HFFc6 (cell line): ENCODE measurements at regions not wholly inside any gene's neighbourhood (a gene's known extent, or its start where the extent isn't known, plus 50 kb on each side); places are given as distances from the start of the nearest gene placed in this dataset.
A peak's percentile ranks its signal among the peaks of the same experiment; 100 is the strongest.

Experiments used
- DNase-seq: peaks from one replicate; pipeline ENCODE4 v3.0.0-alpha.2; 2018
- H3K27ac Mint-ChIP-seq: 2 replicates; pipeline ENCODE4 v1.8.0; 2020; ENCODE audit warnings: mild to moderate bottlenecking, mixed read lengths
- H3K27me3 Mint-ChIP-seq: 2 replicates; pipeline ENCODE4 v1.8.0; 2021; ENCODE audit warnings: mild to moderate bottlenecking, moderate library complexity, mixed read lengths; ENCODE audit not compliant: insufficient read depth
- H3K36me3 Mint-ChIP-seq: 2 replicates; pipeline ENCODE4 v1.8.0; 2021; ENCODE audit warnings: low read depth, mixed read lengths
- H3K4me1 Mint-ChIP-seq: 2 replicates; pipeline ENCODE4 v1.8.0; 2020; ENCODE audit warnings: low read depth, mixed read lengths
- H3K4me3 Mint-ChIP-seq: 2 replicates; pipeline ENCODE4 v1.8.0; 2020; ENCODE audit warnings: mild to moderate bottlenecking, moderate library complexity, mixed read lengths
- H3K9me3 Mint-ChIP-seq: 2 replicates; pipeline ENCODE4 v1.8.0; 2020; ENCODE audit warnings: mild to moderate bottlenecking, mixed read lengths
- TF ChIP-seq, protein P1 (sequence below): fragments of 200-600 bp; sonication (generic); IDR thresholded peaks from 2 replicates; pipeline ENCODE4 v1.5.0; 2021; ENCODE audit warnings: antibody characterized with exemption, mild to moderate bottlenecking

DNA sequence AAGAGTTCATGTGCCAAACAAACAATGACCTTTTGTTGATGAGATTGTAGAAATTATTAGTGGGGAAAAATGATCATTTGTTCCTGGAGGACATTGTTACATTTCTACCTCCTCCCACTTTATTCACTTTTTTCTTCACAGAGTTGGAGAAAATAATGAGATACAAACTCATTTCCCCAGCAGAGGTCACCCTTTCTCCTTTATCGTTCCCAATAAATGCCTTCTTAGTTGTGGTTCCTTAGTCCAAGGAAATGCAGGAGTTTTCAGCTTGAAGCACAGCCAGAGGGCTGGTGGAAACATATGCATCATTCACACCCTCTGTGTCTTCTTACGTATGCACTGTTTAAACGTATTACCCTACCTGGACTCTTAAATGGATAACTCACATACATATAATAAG, 108.8 kb downstream of the SLC4A3 start:
- peaks cover 21% of the 10 kb centered on the region for H3K4me1 Mint-ChIP-seq
- peak; percentile 76 for DNase-seq
- H3K9me3 Mint-ChIP-seq: no peaks in the 10 kb centered on the region
- H3K27me3 Mint-ChIP-seq: peaks cover 10% of the 10 kb centered on the region; the same call in 1 of the 2 replicates
- TF ChIP-seq, protein P1, sequence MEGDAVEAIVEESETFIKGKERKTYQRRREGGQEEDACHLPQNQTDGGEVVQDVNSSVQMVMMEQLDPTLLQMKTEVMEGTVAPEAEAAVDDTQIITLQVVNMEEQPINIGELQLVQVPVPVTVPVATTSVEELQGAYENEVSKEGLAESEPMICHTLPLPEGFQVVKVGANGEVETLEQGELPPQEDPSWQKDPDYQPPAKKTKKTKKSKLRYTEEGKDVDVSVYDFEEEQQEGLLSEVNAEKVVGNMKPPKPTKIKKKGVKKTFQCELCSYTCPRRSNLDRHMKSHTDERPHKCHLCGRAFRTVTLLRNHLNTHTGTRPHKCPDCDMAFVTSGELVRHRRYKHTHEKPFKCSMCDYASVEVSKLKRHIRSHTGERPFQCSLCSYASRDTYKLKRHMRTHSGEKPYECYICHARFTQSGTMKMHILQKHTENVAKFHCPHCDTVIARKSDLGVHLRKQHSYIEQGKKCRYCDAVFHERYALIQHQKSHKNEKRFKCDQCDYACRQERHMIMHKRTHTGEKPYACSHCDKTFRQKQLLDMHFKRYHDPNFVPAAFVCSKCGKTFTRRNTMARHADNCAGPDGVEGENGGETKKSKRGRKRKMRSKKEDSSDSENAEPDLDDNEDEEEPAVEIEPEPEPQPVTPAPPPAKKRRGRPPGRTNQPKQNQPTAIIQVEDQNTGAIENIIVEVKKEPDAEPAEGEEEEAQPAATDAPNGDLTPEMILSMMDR: peak; percentile 86
- no peaks in the 10 kb centered on the region for H3K36me3 Mint-ChIP-seq
- H3K27ac Mint-ChIP-seq: no peak overlapping the region
- no peak overlapping the region for H3K4me3 Mint-ChIP-seq

DNA sequence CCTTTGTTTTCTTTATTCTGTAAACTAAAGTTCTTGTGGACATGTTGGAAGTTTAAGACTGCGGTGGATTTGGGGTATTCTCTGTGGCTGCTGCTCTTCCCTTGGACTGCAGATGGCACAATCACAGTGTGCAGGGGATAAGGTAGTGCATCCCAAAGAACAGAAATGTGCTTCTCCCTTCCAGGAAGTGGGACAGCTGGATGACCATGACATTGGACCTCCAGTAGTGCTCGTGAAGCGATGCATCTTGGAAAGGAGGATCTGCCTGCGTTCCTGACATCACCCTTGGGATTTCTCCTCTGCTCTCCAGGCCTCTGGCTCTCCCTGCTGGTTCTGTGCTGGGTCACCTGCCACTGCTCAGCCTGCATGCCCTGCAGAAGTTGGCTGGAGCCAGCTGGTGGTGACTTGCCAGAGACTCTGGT, 109.9 kb downstream of the SLC4A3 start:
- no peak overlapping the region for H3K27ac Mint-ChIP-seq
- H3K9me3 Mint-ChIP-seq: no peaks in the 10 kb centered on the region
- H3K36me3 Mint-ChIP-seq: no peaks in the 10 kb centered on the region
- H3K27me3 Mint-ChIP-seq: peaks cover 10% of the 10 kb centered on the region; the same call in 1 of the 2 replicates
- TF ChIP-seq, protein P1: peak; percentile 66
- peaks cover 21% of the 10 kb centered on the region for H3K4me1 Mint-ChIP-seq
- H3K4me3 Mint-ChIP-seq: no peak overlapping the region
- peak; percentile 20 for DNase-seq

DNA sequence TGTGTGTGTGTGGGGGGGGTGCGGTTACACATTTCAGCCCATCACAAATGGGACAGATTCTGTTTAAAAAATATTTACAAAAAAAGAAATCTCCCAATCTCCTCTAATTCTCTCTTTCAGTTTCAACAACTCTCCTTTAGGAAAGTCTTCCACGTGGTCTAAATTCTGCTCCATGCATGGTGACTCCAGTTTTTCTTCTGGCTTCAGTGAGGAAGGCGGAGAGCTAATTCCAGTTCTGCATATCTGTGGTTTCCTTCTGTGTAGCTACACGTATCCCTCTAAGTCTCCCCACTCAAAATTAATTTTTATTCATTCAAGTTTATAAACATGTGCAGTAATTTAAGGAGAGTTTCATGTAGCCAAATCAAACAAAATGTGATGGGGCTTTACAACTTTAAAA, 111.6 kb downstream of the SLC4A3 start:
- Mint-ChIP-seq H3K9me3 (no peaks in the 10 kb centered on the region), H3K27ac (no peak overlapping the region), H3K4me3 (no peak overlapping the region), H3K27me3 (peaks cover 10% of the 10 kb centered on the region), H3K4me1 (peaks cover 9% of the 10 kb centered on the region; the same call in 1 of the 2 replicates), H3K36me3 (no peaks in the 10 kb centered on the region)
- no peak for DNase-seq
- TF ChIP-seq, protein P1: no peak

DNA sequence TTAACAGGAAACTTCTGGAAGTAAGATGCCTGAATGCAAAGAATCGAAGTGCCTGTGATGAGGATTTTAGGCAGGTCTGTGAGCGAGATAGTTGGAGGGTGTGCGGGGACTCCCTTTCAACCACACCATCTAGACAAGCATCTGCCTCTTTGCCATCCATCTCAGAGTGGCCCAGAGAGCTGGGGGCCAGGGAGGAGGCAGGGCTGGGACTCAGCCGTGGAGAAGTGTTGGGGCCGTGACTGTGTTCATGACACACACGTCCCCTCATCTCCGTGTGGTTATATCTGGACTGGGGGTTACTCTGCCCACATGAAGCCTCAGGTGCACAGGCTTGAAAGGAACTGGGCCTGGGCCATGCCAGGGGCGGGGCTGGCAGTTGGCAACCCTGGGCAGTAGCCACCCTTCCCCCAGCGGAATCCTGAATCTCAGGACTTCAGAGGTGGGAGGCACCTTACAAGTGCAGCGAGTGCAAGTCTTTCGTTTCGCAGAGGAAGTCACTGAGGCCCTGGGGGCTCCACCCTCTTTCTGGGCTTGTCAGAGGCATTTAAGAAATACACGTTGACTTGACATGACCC, 112.5 kb downstream of the SLC4A3 start:
- Mint-ChIP-seq H3K27me3 (peaks cover 12% of the 10 kb centered on the region), H3K4me1 (peaks cover 9% of the 10 kb centered on the region; the same call in 1 of the 2 replicates), H3K4me3 (no peak overlapping the region), H3K27ac (no peak overlapping the region), H3K9me3 (no peaks in the 10 kb centered on the region), H3K36me3 (no peaks in the 10 kb centered on the region)
- TF ChIP-seq, protein P1: no peak
- no peak for DNase-seq

DNA sequence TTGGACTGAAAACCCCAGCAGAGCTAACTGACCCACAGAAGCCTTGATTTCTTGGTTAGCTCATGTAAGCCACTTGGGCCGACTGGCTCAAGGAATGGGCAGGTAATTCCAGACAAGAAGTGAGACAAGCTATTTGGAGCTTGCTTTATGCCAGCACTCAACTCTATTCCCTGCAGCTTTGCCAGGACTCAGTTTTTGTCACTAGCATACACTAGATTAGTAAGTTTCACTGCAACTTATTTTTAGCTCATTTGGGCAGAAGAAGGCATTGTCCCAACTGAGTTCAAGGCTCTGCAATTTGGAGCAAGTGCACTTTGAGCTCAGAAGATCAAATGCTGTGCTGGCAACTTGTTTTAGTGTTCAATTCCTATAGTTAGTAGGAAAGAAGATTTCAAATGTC, 116.1 kb downstream of the SLC4A3 start:
- no peak for DNase-seq
- no peak overlapping the region for H3K27ac Mint-ChIP-seq
- peaks cover 16% of the 10 kb centered on the region for H3K27me3 Mint-ChIP-seq
- H3K4me3 Mint-ChIP-seq: no peak overlapping the region
- no peaks in the 10 kb centered on the region for H3K9me3 Mint-ChIP-seq
- H3K4me1 Mint-ChIP-seq: no peaks in the 10 kb centered on the region
- H3K36me3 Mint-ChIP-seq: no peaks in the 10 kb centered on the region
- TF ChIP-seq, protein P1: no peak

DNA sequence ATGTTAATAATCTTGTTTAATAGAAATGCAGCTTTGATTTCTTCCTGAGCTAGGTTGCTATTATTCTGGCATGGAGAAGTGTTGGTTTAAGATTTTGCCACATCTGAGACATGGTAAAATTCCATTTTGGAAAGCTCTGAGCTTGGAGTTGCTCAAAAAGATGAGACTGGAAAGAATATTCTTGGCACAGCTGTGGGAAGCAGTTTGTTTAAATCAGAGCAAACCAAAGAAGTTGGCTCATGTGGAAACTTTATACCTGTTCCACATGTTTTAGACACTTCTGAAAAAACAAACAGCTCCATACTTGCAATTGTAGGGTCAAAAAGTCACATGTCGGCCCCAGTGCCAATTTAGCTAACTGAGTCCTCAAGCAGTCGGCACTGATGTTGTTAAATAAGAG, 116.6 kb downstream of the SLC4A3 start:
- no peak overlapping the region for H3K4me3 Mint-ChIP-seq
- peaks cover 17% of the 10 kb centered on the region for H3K27me3 Mint-ChIP-seq
- H3K9me3 Mint-ChIP-seq: no peaks in the 10 kb centered on the region
- H3K4me1 Mint-ChIP-seq: no peaks in the 10 kb centered on the region
- no peak overlapping the region for H3K27ac Mint-ChIP-seq
- DNase-seq: no peak
- H3K36me3 Mint-ChIP-seq: no peaks in the 10 kb centered on the region
- TF ChIP-seq, protein P1: no peak
